ENCODE measurements at regions not wholly inside any gene's neighbourhood (a gene's known extent, or its start where the extent isn't known, plus 50 kb on each side); places are given as distances from the start of the nearest gene placed in this dataset.

DNA sequence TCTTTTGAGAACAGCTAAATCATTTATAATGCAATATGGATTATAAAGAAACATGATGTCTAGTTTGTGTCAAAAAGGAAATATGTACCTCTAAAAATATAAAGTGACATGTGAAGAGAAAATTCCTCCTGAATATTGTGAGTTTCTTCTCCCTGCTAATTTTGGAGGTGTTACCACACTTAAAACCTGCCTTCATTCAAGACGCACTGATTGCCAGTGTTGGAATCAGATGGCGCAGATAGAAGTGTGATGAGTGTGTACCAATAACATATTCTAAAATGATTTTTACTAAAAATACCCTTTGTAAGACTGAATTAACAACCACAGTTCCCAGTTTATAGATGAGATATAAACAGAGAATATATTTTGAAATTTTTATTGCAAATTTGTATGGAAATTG lies 681.8 kb upstream of the LRATD1 start:
- H2AK5ac ChIP-seq (ENCODE audit: insufficient read length, low read length): no peak overlapping the region
- no peak overlapping the region for H3K4me3 Mint-ChIP-seq
- no peaks in the 10 kb centered on the region; a peak in 1 of 5 replicates for H3K9me3 Mint-ChIP-seq
- H3K27me3 ChIP-seq (ENCODE audit: insufficient read depth, low read length): no peaks in the 10 kb centered on the region
- H3K36me3 Mint-ChIP-seq (ENCODE audit: insufficient read depth in 1 of 3, low read depth in 3 of 3): no peaks in the 10 kb centered on the region
- TF ChIP-seq, protein P1, sequence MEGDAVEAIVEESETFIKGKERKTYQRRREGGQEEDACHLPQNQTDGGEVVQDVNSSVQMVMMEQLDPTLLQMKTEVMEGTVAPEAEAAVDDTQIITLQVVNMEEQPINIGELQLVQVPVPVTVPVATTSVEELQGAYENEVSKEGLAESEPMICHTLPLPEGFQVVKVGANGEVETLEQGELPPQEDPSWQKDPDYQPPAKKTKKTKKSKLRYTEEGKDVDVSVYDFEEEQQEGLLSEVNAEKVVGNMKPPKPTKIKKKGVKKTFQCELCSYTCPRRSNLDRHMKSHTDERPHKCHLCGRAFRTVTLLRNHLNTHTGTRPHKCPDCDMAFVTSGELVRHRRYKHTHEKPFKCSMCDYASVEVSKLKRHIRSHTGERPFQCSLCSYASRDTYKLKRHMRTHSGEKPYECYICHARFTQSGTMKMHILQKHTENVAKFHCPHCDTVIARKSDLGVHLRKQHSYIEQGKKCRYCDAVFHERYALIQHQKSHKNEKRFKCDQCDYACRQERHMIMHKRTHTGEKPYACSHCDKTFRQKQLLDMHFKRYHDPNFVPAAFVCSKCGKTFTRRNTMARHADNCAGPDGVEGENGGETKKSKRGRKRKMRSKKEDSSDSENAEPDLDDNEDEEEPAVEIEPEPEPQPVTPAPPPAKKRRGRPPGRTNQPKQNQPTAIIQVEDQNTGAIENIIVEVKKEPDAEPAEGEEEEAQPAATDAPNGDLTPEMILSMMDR (conservative IDR thresholded peaks at IDR 0.05): no peak
- no peak overlapping the region for H3K14ac ChIP-seq (ENCODE audit: insufficient read depth, low read length)
- H3K27me3 Mint-ChIP-seq (ENCODE audit: low read depth): no peaks in the 10 kb centered on the region; the same call in 1 of the 2 replicates
- no peak overlapping the region for H3K4ac ChIP-seq (ENCODE audit: low read depth, low read length)
- H3K23ac ChIP-seq (ENCODE audit: insufficient read length, low read depth, low read length): no peak overlapping the region
- no peaks in the 10 kb centered on the region for H3K4me1 Mint-ChIP-seq
- H3K4me1 ChIP-seq (ENCODE audit: insufficient read depth, low read length): no peaks in the 10 kb centered on the region
- H2AFZ ChIP-seq (ENCODE audit: low read length): no peak overlapping the region
- no CpG with 5 or more reads among the region's 2 CpGs for WGBS (ENCODE audit: extremely low coverage, insufficient read length, low lambda C conversion rate)
- H2BK20ac ChIP-seq (ENCODE audit: low read depth, low read length, poor library complexity, severe bottlenecking): no peak overlapping the region
- H3T11ph ChIP-seq (ENCODE audit: low read length): no peak overlapping the region
- no peak overlapping the region for H4K8ac ChIP-seq (replicated peaks; ENCODE audit: insufficient read length, low read depth, low read length)
- H3K9ac ChIP-seq (ENCODE audit: extremely low read depth, insufficient read length, low read length): no peak overlapping the region
- no peak overlapping the region for H3K18ac ChIP-seq (ENCODE audit: insufficient read length, low read depth, low read length)
- H2BK12ac ChIP-seq (ENCODE audit: insufficient read length, low read depth, low read length): no peak overlapping the region
- H4K5ac ChIP-seq (ENCODE audit: insufficient read length, low read depth, low read length): no peak overlapping the region
- H3K4me2 ChIP-seq (ENCODE audit: insufficient read depth, insufficient read length, low read length): no peak overlapping the region
- no peaks in the 10 kb centered on the region for H3K79me2 ChIP-seq (ENCODE audit: insufficient read depth, low read length)
- H2BK15ac ChIP-seq (ENCODE audit: low read depth, low read length): no peak overlapping the region
- no peak overlapping the region for H3K27ac ChIP-seq (ENCODE audit: insufficient read length, low read depth, low read length)
- H2BK120ac ChIP-seq (ENCODE audit: low read depth, low read length, poor library complexity, severe bottlenecking): no peak overlapping the region
- H4K20me1 ChIP-seq (ENCODE audit: control insufficient read depth, insufficient read depth, insufficient read length): no peaks in the 10 kb centered on the region
- no peaks in the 10 kb centered on the region for H3K79me1 ChIP-seq (ENCODE audit: insufficient read depth, low read depth, low read length, poor library complexity, severe bottlenecking)
- no peaks in the 10 kb centered on the region for H3K9me3 ChIP-seq (ENCODE audit: control insufficient read depth, low read depth, low read length)
- DNase-seq: no peak
- H3K56ac ChIP-seq (ENCODE audit: insufficient read length, low read depth, low read length): no peak overlapping the region
- H3K23me2 ChIP-seq (ENCODE audit: insufficient read length, low read depth, low read length, poor library complexity, severe bottlenecking): no peaks in the 10 kb centered on the region
- H3K27ac Mint-ChIP-seq: no peak overlapping the region
- no peak overlapping the region for H2BK5ac ChIP-seq (ENCODE audit: insufficient read length, low read length)
- H4K91ac ChIP-seq (ENCODE audit: insufficient read length, low read depth, low read length): no peak overlapping the region
